WTC11 (cell line): ENCODE measurements at regions not wholly inside any gene's neighbourhood (a gene's known extent, or its start where the extent isn't known, plus 50 kb on each side); places are given as distances from the start of the nearest gene placed in this dataset.

Experiments
- ATAC-seq: fragments of 200-7000 bp; cut with Tn5 transposase; 2 replicates; pipeline ENCODE4 v1.10.0; 2021; ENCODE audit warnings: mild to moderate bottlenecking, moderate library complexity
- CTCF ChIA-PET: fragments of 300-600 bp; sonication (Branson Sonifier 250); formaldehyde crosslinking; loops from one replicate; lab custom pipeline; 2021; ENCODE audit warnings: antibody characterized with exemption; lab: Charles Lee
- POLR2A ChIA-PET: fragments of 350-600 bp; sonication (Branson Sonifier 250); formaldehyde crosslinking; loops from one replicate; lab custom pipeline; 2021; ENCODE audit warnings: antibody characterized with exemption; lab: Charles Lee
- DNase-seq: peaks from one replicate; pipeline ENCODE4 v3.0.0; 2021; ENCODE audit warnings: low spot score
- H3K27ac Mint-ChIP-seq: 2 replicates; pipeline ENCODE4 v1.8.0; 2021; ENCODE audit warnings: mixed read lengths
- H3K27me3 Mint-ChIP-seq: 2 replicates; pipeline ENCODE4 v1.8.0; 2021; ENCODE audit warnings: low read depth, mild to moderate bottlenecking, moderate library complexity, mixed read lengths
- H3K36me3 Mint-ChIP-seq: 2 replicates; pipeline ENCODE4 v1.8.0; 2021; ENCODE audit warnings: mixed read lengths
- H3K4me1 Mint-ChIP-seq: 2 replicates; pipeline ENCODE4 v1.8.0; 2022; ENCODE audit warnings: mixed read lengths
- H3K4me3 Mint-ChIP-seq: 2 replicates; pipeline ENCODE4 v1.8.0; 2021; ENCODE audit warnings: mild to moderate bottlenecking, moderate library complexity, mixed read lengths
- H3K9me3 Mint-ChIP-seq: 2 replicates; pipeline ENCODE4 v1.8.0; 2021; ENCODE audit warnings: mixed read lengths
- FOXJ3 ChIP-seq: sonication (generic); formaldehyde crosslinking; IDR thresholded peaks from 2 replicates; pipeline ENCODE4 v1.9.0; 2021; ENCODE audit warnings: missing genetic modification reagents, mild to moderate bottlenecking, borderline replicate concordance
- SMAD4 ChIP-seq: sonication (generic); formaldehyde crosslinking; IDR thresholded peaks from 2 replicates; pipeline ENCODE4 v1.8.0; 2022; ENCODE audit warnings: mild to moderate bottlenecking, missing genetic modification reagents
- TF ChIP-seq, protein P1 (sequence below): sonication (generic); formaldehyde crosslinking; IDR thresholded peaks from 2 replicates; pipeline ENCODE4 v1.8.0; 2023; ENCODE audit warnings: mild to moderate bottlenecking, missing genetic modification reagents
- TF ChIP-seq, protein P2 (sequence below): sonication (generic); formaldehyde crosslinking; IDR thresholded peaks from 2 replicates; pipeline ENCODE4 v1.8.0; 2023; ENCODE audit warnings: missing genetic modification reagents, mild to moderate bottlenecking, borderline replicate concordance
- TF ChIP-seq, protein P3 (sequence below): sonication (generic); formaldehyde crosslinking; IDR thresholded peaks from 2 replicates; pipeline ENCODE4 v1.8.1; 2022; ENCODE audit warnings: missing genetic modification reagents, borderline replicate concordance
- TF ChIP-seq, protein P4 (sequence below): sonication (generic); formaldehyde crosslinking; IDR thresholded peaks from 2 replicates; pipeline ENCODE4 v1.8.1; 2023; ENCODE audit warnings: mild to moderate bottlenecking, moderate library complexity, missing genetic modification reagents
- TF ChIP-seq, protein P5 (sequence below): sonication (generic); formaldehyde crosslinking; IDR thresholded peaks from 2 replicates; pipeline ENCODE4 v1.8.1; 2023; ENCODE audit warnings: mild to moderate bottlenecking, missing genetic modification reagents
- TF ChIP-seq, protein P6 (sequence below): sonication (generic); formaldehyde crosslinking; conservative IDR thresholded peaks from 2 replicates; pipeline ENCODE4 v1.8.1; 2023; ENCODE audit warnings: mild to moderate bottlenecking, low read depth, missing genetic modification reagents, moderate library complexity

DNA sequence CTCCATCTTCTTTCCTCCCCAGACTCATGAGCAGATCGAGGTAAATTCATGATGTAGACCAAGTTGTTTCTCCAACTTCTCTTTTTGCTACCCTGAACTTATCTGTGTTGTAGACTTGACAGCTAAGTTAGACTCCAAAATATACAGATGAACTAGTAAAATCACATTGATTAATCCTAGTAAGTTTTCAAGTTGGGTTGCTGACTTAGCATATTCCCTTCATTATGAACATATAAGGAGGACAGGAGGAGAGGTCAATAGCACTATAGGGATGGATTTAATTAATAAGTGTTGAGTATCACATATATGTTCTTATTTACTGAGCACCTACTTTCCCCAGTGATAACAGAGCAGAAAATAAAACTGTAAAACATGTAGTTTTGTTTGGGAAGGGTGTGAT lies 227.3 kb downstream of the TINAG start:
- Mint-ChIP-seq H3K4me1 (peaks cover 8% of the 10 kb centered on the region; the same call in 1 of the 2 replicates), H3K4me3 (no peak overlapping the region), H3K36me3 (no peaks in the 10 kb centered on the region), H3K27ac (no peak overlapping the region), H3K9me3 (no peaks in the 10 kb centered on the region), H3K27me3 (no peaks in the 10 kb centered on the region)
- DNase-seq (no peak), ATAC-seq (no peak)
- CTCF ChIA-PET = no interaction called here
- TF ChIP-seq, protein P1, sequence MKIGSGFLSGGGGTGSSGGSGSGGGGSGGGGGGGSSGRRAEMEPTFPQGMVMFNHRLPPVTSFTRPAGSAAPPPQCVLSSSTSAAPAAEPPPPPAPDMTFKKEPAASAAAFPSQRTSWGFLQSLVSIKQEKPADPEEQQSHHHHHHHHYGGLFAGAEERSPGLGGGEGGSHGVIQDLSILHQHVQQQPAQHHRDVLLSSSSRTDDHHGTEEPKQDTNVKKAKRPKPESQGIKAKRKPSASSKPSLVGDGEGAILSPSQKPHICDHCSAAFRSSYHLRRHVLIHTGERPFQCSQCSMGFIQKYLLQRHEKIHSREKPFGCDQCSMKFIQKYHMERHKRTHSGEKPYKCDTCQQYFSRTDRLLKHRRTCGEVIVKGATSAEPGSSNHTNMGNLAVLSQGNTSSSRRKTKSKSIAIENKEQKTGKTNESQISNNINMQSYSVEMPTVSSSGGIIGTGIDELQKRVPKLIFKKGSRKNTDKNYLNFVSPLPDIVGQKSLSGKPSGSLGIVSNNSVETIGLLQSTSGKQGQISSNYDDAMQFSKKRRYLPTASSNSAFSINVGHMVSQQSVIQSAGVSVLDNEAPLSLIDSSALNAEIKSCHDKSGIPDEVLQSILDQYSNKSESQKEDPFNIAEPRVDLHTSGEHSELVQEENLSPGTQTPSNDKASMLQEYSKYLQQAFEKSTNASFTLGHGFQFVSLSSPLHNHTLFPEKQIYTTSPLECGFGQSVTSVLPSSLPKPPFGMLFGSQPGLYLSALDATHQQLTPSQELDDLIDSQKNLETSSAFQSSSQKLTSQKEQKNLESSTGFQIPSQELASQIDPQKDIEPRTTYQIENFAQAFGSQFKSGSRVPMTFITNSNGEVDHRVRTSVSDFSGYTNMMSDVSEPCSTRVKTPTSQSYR (CRISPR knock-in tag) = no peak
- TF ChIP-seq, protein P2, sequence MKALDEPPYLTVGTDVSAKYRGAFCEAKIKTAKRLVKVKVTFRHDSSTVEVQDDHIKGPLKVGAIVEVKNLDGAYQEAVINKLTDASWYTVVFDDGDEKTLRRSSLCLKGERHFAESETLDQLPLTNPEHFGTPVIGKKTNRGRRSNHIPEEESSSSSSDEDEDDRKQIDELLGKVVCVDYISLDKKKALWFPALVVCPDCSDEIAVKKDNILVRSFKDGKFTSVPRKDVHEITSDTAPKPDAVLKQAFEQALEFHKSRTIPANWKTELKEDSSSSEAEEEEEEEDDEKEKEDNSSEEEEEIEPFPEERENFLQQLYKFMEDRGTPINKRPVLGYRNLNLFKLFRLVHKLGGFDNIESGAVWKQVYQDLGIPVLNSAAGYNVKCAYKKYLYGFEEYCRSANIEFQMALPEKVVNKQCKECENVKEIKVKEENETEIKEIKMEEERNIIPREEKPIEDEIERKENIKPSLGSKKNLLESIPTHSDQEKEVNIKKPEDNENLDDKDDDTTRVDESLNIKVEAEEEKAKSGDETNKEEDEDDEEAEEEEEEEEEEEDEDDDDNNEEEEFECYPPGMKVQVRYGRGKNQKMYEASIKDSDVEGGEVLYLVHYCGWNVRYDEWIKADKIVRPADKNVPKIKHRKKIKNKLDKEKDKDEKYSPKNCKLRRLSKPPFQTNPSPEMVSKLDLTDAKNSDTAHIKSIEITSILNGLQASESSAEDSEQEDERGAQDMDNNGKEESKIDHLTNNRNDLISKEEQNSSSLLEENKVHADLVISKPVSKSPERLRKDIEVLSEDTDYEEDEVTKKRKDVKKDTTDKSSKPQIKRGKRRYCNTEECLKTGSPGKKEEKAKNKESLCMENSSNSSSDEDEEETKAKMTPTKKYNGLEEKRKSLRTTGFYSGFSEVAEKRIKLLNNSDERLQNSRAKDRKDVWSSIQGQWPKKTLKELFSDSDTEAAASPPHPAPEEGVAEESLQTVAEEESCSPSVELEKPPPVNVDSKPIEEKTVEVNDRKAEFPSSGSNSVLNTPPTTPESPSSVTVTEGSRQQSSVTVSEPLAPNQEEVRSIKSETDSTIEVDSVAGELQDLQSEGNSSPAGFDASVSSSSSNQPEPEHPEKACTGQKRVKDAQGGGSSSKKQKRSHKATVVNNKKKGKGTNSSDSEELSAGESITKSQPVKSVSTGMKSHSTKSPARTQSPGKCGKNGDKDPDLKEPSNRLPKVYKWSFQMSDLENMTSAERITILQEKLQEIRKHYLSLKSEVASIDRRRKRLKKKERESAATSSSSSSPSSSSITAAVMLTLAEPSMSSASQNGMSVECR (CRISPR knock-in tag) = no peak
- TF ChIP-seq, protein P3, sequence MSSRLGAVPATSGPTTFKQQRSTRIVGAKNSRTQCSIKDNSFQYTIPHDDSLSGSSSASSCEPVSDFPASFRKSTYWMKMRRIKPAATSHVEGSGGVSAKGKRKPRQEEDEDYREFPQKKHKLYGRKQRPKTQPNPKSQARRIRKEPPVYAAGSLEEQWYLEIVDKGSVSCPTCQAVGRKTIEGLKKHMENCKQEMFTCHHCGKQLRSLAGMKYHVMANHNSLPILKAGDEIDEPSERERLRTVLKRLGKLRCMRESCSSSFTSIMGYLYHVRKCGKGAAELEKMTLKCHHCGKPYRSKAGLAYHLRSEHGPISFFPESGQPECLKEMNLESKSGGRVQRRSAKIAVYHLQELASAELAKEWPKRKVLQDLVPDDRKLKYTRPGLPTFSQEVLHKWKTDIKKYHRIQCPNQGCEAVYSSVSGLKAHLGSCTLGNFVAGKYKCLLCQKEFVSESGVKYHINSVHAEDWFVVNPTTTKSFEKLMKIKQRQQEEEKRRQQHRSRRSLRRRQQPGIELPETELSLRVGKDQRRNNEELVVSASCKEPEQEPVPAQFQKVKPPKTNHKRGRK (CRISPR knock-in tag) = no peak
- TF ChIP-seq, protein P4, sequence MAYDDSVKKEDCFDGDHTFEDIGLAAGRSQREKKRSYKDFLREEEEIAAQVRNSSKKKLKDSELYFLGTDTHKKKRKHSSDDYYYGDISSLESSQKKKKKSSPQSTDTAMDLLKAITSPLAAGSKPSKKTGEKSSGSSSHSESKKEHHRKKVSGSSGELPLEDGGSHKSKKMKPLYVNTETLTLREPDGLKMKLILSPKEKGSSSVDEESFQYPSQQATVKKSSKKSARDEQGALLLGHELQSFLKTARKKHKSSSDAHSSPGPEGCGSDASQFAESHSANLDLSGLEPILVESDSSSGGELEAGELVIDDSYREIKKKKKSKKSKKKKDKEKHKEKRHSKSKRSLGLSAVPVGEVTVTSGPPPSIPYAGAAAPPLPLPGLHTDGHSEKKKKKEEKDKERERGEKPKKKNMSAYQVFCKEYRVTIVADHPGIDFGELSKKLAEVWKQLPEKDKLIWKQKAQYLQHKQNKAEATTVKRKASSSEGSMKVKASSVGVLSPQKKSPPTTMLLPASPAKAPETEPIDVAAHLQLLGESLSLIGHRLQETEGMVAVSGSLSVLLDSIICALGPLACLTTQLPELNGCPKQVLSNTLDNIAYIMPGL (CRISPR knock-in tag) = no peak
- POLR2A ChIA-PET = no interaction called here

DNA sequence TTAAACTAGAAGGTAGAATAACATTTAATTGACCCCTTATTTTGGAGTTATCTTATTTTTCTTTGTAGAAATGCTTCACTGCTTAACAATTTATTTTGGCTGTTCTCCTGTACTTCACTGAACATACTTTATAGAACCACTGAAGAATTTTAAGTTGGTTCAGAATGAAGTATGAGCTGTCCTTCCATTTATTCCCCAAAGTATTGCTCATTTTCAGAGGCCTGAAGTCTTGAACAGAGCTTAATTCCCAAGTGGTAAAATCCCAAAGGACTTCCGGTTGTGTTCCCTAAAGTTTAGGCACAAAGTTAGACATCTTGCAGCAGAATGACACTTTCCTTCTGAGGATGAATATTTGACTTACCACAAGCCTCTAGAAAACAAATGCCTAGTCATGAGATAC lies 233.3 kb downstream of the TINAG start:
- ChIA-PET POLR2A (no interaction called here), CTCF (no interaction called here)
- no peak overlapping the region for H3K4me3 Mint-ChIP-seq
- H3K9me3 Mint-ChIP-seq = no peaks in the 10 kb centered on the region
- ATAC-seq (no peak), DNase-seq (no peak)
- no peaks in the 10 kb centered on the region for H3K27me3 Mint-ChIP-seq
- no peaks in the 10 kb centered on the region for H3K4me1 Mint-ChIP-seq
- no peaks in the 10 kb centered on the region for H3K36me3 Mint-ChIP-seq
- H3K27ac Mint-ChIP-seq = no peak overlapping the region
- TF ChIP-seq, protein P5, sequence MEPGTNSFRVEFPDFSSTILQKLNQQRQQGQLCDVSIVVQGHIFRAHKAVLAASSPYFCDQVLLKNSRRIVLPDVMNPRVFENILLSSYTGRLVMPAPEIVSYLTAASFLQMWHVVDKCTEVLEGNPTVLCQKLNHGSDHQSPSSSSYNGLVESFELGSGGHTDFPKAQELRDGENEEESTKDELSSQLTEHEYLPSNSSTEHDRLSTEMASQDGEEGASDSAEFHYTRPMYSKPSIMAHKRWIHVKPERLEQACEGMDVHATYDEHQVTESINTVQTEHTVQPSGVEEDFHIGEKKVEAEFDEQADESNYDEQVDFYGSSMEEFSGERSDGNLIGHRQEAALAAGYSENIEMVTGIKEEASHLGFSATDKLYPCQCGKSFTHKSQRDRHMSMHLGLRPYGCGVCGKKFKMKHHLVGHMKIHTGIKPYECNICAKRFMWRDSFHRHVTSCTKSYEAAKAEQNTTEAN (CRISPR knock-in tag) = no peak
- no peak for TF ChIP-seq SMAD4 (CRISPR knock-in tag)
- no peak for TF ChIP-seq FOXJ3 (CRISPR knock-in tag)
- TF ChIP-seq, protein P6, sequence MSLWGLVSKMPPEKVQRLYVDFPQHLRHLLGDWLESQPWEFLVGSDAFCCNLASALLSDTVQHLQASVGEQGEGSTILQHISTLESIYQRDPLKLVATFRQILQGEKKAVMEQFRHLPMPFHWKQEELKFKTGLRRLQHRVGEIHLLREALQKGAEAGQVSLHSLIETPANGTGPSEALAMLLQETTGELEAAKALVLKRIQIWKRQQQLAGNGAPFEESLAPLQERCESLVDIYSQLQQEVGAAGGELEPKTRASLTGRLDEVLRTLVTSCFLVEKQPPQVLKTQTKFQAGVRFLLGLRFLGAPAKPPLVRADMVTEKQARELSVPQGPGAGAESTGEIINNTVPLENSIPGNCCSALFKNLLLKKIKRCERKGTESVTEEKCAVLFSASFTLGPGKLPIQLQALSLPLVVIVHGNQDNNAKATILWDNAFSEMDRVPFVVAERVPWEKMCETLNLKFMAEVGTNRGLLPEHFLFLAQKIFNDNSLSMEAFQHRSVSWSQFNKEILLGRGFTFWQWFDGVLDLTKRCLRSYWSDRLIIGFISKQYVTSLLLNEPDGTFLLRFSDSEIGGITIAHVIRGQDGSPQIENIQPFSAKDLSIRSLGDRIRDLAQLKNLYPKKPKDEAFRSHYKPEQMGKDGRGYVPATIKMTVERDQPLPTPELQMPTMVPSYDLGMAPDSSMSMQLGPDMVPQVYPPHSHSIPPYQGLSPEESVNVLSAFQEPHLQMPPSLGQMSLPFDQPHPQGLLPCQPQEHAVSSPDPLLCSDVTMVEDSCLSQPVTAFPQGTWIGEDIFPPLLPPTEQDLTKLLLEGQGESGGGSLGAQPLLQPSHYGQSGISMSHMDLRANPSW (CRISPR knock-in tag) = no peak
